T47D (cell line): ENCODE measurements at regions not wholly inside any gene's neighbourhood (a gene's known extent, or its start where the extent isn't known, plus 50 kb on each side); places are given as distances from the start of the nearest gene placed in this dataset.

ENCODE experiments used
- DNase-seq, 2 experiments: peaks; one replicate each; pipeline versions ENCODE4 v3.0.0 to v3.0.0-alpha.2; 2011 to 2012; ENCODE audit warnings: low read depth in 1 of 2, low spot score in 1 of 2
- JUND ChIP-seq: IDR thresholded peaks from 2 replicates; pipeline ENCODE4 v1.6.1; 2012; ENCODE audit warnings: low read depth
- in situ Hi-C: cut with HindIII; loops from 2 replicates; pipeline ENCODE4 v1.10.0; 2016; ENCODE audit warnings: low sequenced_read_pairs, low pct_unique_long_range_greater_than_20kb

DNA sequence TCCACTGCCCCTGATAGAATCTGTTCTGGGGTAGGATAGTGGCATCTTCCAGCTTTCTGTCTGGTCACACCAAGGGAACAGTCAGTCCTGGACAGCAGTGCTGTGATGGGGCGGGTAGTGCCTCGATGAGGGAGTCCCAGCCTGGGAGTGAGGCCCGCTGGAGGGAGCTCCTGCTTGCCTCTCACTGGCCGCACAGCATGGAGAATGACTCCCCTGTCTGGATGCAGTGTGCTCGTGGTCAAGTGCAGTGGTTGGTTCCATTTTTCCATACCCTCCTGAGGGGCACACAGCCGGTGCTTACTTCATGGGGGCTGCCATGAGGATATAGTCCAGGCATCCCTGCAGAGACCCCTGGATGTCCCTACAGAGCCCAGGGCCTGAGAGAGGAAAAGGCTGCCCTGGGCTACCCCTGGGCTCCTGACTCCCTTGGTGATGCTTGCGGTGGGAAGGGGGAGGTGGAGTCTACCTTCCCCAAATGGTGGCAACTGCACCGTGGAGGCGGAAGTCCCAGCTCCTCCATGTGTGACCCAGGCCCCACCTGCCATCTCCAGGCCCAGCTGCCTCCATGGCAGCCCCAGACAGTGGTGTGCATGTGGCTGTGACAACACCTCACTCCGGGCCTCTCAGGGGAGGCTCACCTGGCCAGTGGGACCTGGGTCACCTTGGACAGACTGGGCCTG is 212.5 kb downstream of the GLI2 start:
- in situ Hi-C loops: no loop called here
- no peak for DNase-seq
- no peak for TF ChIP-seq JUND

DNA sequence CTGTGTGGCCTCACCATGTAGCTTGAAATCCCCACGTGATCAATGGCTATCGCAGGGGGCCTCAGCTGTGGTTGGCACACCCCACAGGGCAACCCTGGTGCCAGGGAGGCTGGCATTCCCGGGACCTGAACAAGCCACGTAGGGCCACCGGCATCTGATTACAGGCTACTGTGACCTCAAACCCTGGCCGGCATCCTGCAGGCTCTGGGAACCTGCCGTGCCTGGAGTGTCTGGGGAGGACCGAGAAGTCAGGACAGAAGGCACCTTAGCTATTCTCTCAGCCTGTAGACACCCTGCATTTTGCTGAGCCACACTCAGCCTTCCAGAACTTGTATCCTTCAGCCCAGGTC is 213.0 kb downstream of the GLI2 start:
- in situ Hi-C loops: no loop called here
- TF ChIP-seq JUND: no peak
- no peak for DNase-seq

DNA sequence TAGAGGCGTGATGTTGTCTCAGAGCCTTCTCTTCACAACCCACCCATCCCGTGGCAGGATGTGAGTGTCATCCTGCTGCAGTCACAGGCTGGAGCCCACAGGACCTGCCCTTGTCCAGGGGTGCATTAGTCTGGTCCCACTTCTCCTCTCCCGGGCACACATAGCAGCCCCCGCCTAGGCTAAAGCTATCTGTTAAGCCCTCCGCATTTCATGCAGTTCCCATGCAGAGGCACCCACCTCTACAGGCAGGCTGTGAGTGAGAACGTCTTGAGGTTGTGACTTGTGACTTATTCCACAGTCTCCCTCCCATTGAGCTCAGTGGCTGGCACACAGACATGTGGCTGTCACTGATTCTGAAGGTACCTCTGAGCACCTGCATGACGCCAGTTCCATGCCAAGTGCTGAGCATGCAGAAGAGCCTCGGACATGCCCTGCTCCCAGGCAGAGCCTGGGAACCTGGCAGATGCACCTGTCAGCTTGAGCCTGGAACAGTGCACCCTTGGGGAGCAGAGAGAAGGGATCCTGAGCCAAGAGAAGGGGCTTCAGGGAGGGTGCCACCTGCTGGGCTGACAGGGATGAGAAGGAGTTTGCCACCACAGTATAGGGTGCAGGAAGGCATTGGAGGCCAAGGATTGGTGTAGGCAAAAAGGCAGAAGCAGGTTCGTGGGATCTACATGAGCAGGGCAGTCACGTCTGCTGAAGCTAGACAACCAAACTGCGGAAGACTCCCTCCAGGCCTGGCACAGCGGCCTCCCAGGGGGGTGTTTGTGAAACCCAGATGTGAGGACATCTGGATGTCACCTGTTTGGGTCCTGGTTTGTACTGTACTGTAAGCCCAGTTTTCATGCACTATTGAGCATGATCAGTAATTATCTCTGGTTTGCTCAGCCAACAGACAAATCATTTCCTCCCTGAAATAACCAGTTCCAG is 213.6 kb downstream of the GLI2 start:
- in situ Hi-C loops: no loop called here
- TF ChIP-seq JUND: no peak
- peak; percentile 41 to 46 for DNase-seq

DNA sequence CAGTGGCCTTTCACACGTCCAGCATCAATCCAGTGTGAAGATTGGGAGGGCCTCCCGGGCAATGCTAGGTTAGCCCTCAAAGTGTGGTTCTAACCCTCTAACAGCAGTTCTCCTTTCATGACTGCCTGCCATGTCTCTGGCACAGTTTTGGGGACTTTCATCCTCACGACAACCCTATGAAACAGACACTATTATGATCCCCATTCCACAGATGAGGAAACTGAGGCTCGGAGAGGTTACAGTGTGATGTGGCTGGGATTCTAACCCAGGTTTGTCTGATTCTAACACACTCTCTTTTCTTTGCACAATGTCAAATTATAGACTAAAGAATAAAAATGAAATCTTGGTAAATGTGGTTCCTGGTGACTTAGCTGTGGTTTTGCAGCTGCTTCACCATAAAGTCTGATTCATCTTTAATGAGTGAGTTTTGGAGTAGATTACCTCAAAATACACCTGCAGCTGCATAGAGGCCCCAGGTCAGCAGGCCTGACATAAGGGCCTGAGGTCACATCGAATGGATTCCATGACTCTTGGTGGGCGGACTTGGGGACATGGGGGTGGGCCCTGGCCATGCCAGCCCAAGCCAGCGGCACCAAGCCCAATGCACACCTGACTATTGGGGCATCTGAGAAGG is 214.4 kb downstream of the GLI2 start:
- DNase-seq: no peak
- in situ Hi-C loops: no loop called here
- TF ChIP-seq JUND: no peak

DNA sequence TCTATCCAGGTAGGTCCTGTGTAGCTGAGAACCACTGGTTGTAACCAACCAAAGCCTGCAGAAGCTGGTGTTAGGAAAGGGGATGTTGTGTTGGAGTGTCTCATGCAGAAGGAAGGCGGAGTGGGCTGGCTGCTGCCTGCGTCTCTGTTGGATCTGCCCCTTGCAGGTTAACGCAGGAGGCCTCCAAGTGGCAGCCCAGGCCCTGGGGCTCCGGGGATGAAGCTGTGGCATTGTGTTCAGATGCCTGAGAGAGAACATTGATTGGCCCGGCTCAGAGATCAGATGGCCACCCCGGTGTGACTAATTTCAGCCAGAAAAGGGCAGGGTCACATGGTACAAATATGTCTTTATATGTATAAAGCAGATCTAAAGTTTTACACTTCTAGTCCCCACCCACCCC is 216.0 kb downstream of the GLI2 start:
- TF ChIP-seq JUND: no peak
- DNase-seq: no peak
- in situ Hi-C loops: no loop called here

DNA sequence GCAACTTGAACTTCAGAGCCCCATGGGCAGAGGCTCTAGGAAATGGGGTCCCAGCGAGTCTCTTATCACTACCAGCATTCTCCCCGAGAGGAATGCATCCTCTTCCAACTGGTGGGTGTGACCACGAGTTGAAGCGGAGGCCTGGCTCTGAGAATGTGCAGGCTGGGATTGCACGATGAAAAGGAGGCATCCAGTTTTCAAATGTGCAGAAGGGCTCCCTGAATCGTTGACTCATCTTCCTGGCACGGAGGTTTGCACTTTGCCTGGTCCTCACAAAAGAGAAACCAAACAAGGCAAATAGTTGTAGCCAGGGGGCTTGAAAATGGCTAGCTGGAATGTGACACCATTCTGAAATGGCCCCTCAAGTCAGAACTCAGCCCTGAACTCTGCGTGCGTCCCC is 216.7 kb downstream of the GLI2 start:
- no peak for TF ChIP-seq JUND
- in situ Hi-C loops: no loop called here
- no peak for DNase-seq

DNA sequence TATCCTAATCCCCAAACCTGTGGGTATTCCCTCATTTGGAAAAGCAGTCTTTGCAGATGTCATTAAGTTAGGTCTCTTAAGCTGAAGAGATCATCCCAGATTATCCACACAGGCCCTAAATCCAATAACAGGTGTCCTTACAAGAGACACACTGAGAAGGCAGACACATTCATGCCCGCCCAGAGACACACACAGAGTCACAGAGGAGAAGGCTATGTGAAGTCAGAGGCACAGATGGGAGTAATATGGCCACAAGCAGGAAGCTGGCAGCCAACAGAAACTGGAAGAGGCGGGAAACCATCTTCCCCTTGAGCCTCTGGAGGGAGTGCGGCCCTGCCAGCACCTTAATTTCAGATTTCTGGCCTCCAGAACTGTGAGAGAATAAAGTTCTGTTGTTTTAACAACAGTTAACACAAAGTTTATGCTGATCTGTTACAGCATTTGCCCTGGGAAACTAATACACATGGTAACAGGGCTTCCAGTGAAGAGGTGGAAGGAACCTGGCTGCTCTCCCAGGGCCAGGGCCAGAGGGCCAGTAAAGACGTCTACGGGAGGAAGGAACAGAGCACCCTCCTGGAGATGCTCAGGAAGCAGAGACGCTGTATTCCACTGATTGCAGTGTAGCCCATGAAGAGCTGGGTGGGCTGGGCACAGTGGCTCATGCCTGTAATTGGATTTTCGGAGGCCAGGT is 217.5 kb downstream of the GLI2 start:
- in situ Hi-C loops: no loop called here
- TF ChIP-seq JUND: no peak
- DNase-seq: no peak

DNA sequence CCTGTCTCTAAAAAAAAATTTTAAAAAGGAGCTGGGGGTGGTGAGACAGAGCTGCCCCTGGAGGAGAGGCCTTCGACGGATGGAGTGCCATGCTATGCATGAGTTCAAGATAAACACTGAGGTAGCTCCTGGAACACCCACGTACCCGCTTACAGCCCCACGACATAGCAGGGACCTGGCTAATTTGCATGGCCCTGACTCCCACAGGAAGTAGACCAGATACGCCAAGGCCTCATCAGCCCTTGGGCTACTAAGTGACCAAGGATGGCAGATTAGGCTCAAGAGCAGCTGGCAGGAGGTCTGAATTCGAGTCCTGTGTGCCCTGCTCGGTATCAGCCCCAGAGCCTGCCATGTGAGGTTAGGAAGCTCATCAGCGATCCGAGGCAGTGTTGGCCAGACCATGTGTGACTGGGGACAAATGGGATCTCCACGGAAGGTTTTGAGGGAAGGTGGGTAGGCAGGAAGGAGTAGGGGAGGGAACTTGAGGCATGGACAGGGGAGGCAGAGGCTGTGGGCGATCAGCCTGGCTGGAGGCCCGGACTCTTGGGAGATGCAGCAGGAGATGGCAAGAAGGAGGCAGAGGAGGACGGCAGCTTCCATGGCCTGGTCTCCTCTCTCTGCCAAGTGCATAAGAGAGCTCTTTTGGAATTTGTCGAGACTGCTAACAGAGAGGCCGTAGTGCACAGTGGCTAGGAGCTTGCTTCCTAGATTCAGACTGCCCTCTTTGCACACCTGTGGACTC is 218.3 kb downstream of the GLI2 start:
- TF ChIP-seq JUND: no peak
- in situ Hi-C loops: no loop called here
- DNase-seq: no peak

DNA sequence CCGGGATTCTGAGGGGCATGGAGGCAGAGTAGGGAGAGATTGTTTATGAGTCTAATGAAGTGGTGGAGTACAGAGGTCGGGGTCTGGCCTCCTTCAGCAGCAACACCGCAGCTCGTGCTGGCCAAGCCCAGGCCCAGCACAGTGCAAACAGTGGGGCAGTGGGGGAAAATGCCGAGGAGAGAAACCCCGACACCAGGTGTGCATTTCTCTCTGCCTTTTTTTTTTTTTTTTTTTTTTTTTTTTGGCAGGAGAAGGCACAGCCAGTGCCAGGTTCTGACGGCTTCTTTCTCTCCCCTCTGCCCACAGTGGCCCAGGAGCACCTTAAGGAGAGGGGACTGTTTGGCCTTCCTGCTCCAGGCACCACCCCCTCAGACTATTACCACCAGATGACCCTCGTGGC is 219.3 kb downstream of the GLI2 start:
- DNase-seq: no peak
- no peak for TF ChIP-seq JUND
- in situ Hi-C loops: no loop called here

DNA sequence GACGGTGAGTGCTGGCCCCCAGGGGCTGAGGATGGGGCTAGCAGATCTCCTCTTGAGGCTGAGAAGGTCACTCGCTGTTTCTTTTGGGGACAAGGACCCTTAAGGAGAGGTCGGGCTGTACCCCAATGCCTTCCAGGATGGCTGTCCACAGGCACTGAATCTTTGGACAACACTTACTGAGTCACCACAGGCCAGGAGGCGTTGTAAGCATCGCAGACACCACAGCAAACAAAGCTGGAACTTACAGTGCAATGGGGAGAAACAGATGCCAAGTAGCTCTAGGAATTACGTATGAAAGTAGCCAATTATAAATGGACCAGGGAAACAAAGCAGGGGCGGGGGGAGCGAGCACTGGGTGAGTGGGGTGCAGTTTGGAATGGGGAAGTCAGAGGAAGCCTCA is 219.8 kb downstream of the GLI2 start:
- TF ChIP-seq JUND: no peak
- DNase-seq: peak in 1 of 2 experiments; percentile 15
- in situ Hi-C loops: no loop called here

DNA sequence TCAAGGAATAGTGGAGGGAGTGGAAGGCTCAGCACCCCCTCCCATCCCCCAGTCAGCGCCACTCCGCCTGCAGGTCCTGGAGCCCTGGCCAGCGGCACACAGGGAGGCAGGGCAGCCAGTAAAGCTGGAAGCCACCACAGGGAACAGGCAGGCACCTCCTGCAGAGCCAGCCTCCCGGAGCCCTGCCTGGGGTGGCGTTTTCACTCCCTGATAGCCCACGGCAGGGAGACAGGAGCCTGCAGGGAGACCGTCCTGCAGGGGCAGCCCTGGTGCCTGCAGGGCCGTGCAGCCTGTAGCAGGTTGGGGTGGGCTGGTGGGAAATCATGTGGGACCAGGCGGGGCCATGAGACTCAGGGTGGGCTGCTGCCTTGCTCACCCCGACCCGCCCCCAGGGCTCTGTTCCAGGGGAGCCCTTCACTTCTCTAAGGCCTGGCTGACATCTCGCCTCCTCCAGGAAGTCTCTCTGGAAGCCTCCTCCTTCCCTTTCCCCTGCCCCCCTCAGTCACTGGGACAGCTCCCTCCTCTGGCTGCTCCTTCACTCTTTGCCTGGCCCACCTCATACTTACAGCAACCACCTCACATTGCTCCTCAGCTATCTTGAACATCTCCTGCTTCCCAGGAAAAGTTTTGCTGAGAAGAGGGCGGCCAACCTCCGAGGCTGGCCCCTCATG is 221.0 kb downstream of the GLI2 start:
- TF ChIP-seq JUND: no peak
- no peak for DNase-seq
- in situ Hi-C loops: no loop called here
